Activated T-cell treated with anti-CD3 and anti-CD28 coated beads for 24 hours (primary cell): ENCODE measurements at regions not wholly inside any gene's neighbourhood (a gene's known extent, or its start where the extent isn't known, plus 50 kb on each side); places are given as distances from the start of the nearest gene placed in this dataset.
"Not testable (repeated sequence)": the region's sequence is repeated elsewhere in the genome, so short reads cannot be mapped to it uniquely, and the experiment has no call there.

Source experiments
- DNase-seq: peaks from one replicate; pipeline ENCODE4 v3.0.0-alpha.2; 2020; ENCODE audit warnings: low read depth

- DNase-seq, result not testable (repeated sequence)
Measured at GRCh38 chr14:97148021-97148420, 350.8 kb downstream of the VRK1 start.

- no peak for DNase-seq
Measured at GRCh38 chr14:97149775-97150174, 352.6 kb downstream of the VRK1 start.

GRCh38 chr14:97153527-97153926, 356.3 kb downstream of the VRK1 start:
- DNase-seq, result no peak

- DNase-seq, result no peak
Measured at GRCh38 chr14:97155320-97155719, 358.1 kb downstream of the VRK1 start.

GRCh38 chr14:97155814-97156213, 358.6 kb downstream of the VRK1 start:
- no peak for DNase-seq

- no peak for DNase-seq
Measured at GRCh38 chr14:97156705-97157104, 359.5 kb downstream of the VRK1 start.

- no peak for DNase-seq
Measured at GRCh38 chr14:97158102-97158501, 360.9 kb downstream of the VRK1 start.

GRCh38 chr14:97159124-97159523, 361.9 kb downstream of the VRK1 start:
- no peak for DNase-seq

- DNase-seq, result no peak
Measured at GRCh38 chr14:97162621-97163020, 365.4 kb downstream of the VRK1 start.

GRCh38 chr14:97164021-97164420, 366.8 kb downstream of the VRK1 start:
- no peak for DNase-seq

- no peak for DNase-seq
Measured at GRCh38 chr14:97166497-97166896, 369.3 kb downstream of the VRK1 start.

GRCh38 chr14:97167577-97167976, 370.4 kb downstream of the VRK1 start:
- not testable (repeated sequence) for DNase-seq

GRCh38 chr14:97172644-97173043, 375.5 kb downstream of the VRK1 start:
- no peak for DNase-seq

GRCh38 chr14:97177016-97177415, 379.8 kb downstream of the VRK1 start:
- peak; percentile 23 for DNase-seq

GRCh38 chr14:97177635-97178034, 380.5 kb downstream of the VRK1 start:
- no peak for DNase-seq

- no peak for DNase-seq
Measured at GRCh38 chr14:97178781-97179180, 381.6 kb downstream of the VRK1 start.

- DNase-seq, result no peak
Measured at GRCh38 chr14:97179573-97179972, 382.4 kb downstream of the VRK1 start.

- no peak for DNase-seq
Measured at GRCh38 chr14:97180304-97181200, 383.4 kb downstream of the VRK1 start.

- DNase-seq, result no peak
Measured at GRCh38 chr14:97185186-97185585, 388.0 kb downstream of the VRK1 start.

GRCh38 chr14:97187916-97188315, 390.7 kb downstream of the VRK1 start:
- DNase-seq, result no peak

GRCh38 chr14:97196336-97196735, 399.2 kb downstream of the VRK1 start:
- no peak for DNase-seq

GRCh38 chr14:97198813-97199212, 401.6 kb downstream of the VRK1 start:
- no peak for DNase-seq

GRCh38 chr14:97200245-97200644, 403.1 kb downstream of the VRK1 start:
- no peak for DNase-seq

GRCh38 chr14:97206916-97207315, 409.7 kb downstream of the VRK1 start:
- no peak for DNase-seq
